Panc1 (cell line): ENCODE measurements at regions not wholly inside any gene's neighbourhood (a gene's known extent, or its start where the extent isn't known, plus 50 kb on each side); places are given as distances from the start of the nearest gene placed in this dataset.

Source experiments
- ATAC-seq: fragments of 200-7000 bp; cut with Tn5 transposase; 2 replicates; pipeline ENCODE4 v1.9.1; 2020; ENCODE audit warnings: mild to moderate bottlenecking, moderate library complexity
- BruUV-seq: library from RNA; stranded (reverse); fragments of 400-500 nt; replicated peaks from 2 replicates; lab custom pipeline; 2021; lab: Mats Ljungman, UMichigan
- CTCF ChIA-PET: fragments of 300-600 bp; sonication (Branson Sonifier 250); formaldehyde crosslinking; loops from one replicate; lab custom pipeline; 2022; ENCODE audit warnings: antibody characterized with exemption; lab: Charles Lee
- POLR2A ChIA-PET: fragments of 300-600 bp; sonication (Branson Sonifier 250); formaldehyde crosslinking; loops from one replicate; lab custom pipeline; 2022; ENCODE audit warnings: antibody characterized with exemption; lab: Charles Lee
- DNase-seq: peaks from one replicate; pipeline ENCODE4 v3.0.0-alpha.2; 2010; ENCODE audit warnings: low read depth, low spot score
- H3K27ac ChIP-seq: 2 replicates; pipeline ENCODE4 v1.5.1; 2011; ENCODE audit warnings: mild to moderate bottlenecking, low read length, inconsistent platforms
- H3K27me3 ChIP-seq: fragments of 200-500 bp; sonication (Bioruptor generic); 2 replicates; pipeline ENCODE4 v1.6.0; 2014; ENCODE audit warnings: low read length, inconsistent platforms; ENCODE audit not compliant: control insufficient read depth, insufficient read depth
- H3K36me3 ChIP-seq: fragments of 200-500 bp; sonication (Bioruptor generic); 2 replicates; pipeline ENCODE4 v1.5.1; 2014; ENCODE audit warnings: inconsistent platforms, mild to moderate bottlenecking, low read length, moderate library complexity; ENCODE audit not compliant: control insufficient read depth, insufficient read depth
- H3K4me1 ChIP-seq: 2 replicates; pipeline ENCODE4 v1.5.1; 2011; ENCODE audit warnings: inconsistent platforms, mild to moderate bottlenecking, low read length, moderate library complexity; ENCODE audit not compliant: control insufficient read depth, insufficient read depth
- H3K4me3 ChIP-seq, 2 experiments: 2 replicates each; pipeline ENCODE4 v1.5.1; 2011 to 2012; ENCODE audit warnings: low read depth in 2 of 2, low read length in 2 of 2, mild to moderate bottlenecking in 2 of 2, inconsistent platforms in 1 of 2, moderate library complexity in 1 of 2
- H3K9me3 ChIP-seq: fragments of 200-500 bp; sonication (Bioruptor generic); 2 replicates; pipeline ENCODE4 v1.5.1; 2014; ENCODE audit warnings: low read depth, mild to moderate bottlenecking, inconsistent platforms, low read length, moderate library complexity; ENCODE audit not compliant: control insufficient read depth, insufficient read depth
- POLR2AphosphoS5 ChIP-seq: IDR thresholded peaks from 2 replicates; pipeline ENCODE4 v1.6.1; 2012; ENCODE audit warnings: mild to moderate bottlenecking, low read depth, low read length, moderate library complexity
- SIN3A ChIP-seq: IDR thresholded peaks from 2 replicates; pipeline ENCODE4 v1.6.1; 2012; ENCODE audit warnings: low read depth, mild to moderate bottlenecking, low read length, moderate library complexity, borderline replicate concordance; ENCODE audit not compliant: insufficient read depth
- TCF7L2 ChIP-seq: IDR thresholded peaks from 2 replicates; pipeline ENCODE4 v1.6.1; 2011; ENCODE audit warnings: mild to moderate bottlenecking, low read depth, low read length, inconsistent platforms
- in situ Hi-C: cut with HindIII; loops from 2 replicates; pipeline ENCODE4 v1.10.0; 2016; ENCODE audit warnings: low sequenced_read_pairs, low pct_unique_long_range_greater_than_20kb
- intact Hi-C: fragments of 100-400 bp; cut with micrococcal nuclease; formaldehyde crosslinking; loops from one replicate; pipeline ENCODE4 v1.10.0; 2022; ENCODE audit not compliant: unreplicated experiment
- TF ChIP-seq, protein P1 (sequence below): fragments of 450-650 bp; IDR thresholded peaks from 2 replicates; pipeline ENCODE4 v1.5.1; 2017; ENCODE audit warnings: mild to moderate bottlenecking
- TF ChIP-seq, protein P2 (sequence below), 2 experiments: IDR thresholded peaks; 2 replicates each; pipeline ENCODE4 v1.6.1; 2011 to 2012; ENCODE audit warnings: low read depth in 2 of 2, control low read depth in 1 of 2, low read length in 1 of 2, mild to moderate bottlenecking in 1 of 2, moderate library complexity in 1 of 2; ENCODE audit not compliant: insufficient read depth in 1 of 2

DNA sequence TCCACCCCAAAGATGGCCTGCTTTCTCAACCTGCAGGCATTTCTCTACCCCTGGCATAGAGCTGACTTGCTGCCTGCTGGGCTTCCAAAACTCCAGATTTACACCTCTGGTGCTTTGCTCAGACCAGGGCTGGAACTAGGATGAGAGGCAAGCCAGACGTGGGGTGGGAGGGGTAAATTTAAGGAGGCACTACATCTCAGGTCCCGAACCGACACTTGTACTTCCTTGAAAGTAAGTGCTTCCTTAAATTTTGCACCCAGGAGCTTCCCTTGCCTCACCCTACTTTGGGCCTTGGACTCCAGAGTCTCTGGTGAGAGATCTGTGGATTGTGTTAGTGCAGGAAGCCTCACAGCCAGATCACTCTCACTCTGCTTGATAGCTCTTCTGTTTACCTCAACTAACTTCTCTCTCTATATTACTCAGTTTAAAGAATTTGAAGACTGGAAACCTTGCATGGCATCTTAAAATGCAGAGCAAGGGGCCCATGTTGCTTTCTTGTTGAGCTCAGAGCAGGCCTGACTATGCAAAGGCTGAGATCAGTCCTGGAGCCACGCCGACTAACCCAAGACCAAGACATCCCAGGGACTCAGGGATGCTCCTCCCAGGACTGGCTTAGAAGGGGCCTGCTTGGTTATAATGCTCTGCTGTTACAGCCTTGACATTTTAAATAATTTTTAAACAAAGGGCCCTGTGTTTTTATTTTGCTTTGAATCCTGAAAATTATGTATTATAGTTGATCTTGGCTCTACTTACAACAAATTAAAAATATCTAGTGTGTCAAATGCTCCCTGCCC is 145.0 kb upstream of the LEF1 start:
- CTCF ChIA-PET = no interaction called here
- DNase-seq = no peak
- intact Hi-C loops (no loop called here), in situ Hi-C loops (no loop called here)
- no peak for ATAC-seq
- POLR2A ChIA-PET = no interaction called here
- no peaks in the 10 kb centered on the region for H3K9me3 ChIP-seq
- H3K27ac ChIP-seq = no peak overlapping the region
- H3K27me3 ChIP-seq = no peaks in the 10 kb centered on the region; the same call in 1 of the 2 replicates
- no peak overlapping the region for H3K4me3 ChIP-seq
- H3K36me3 ChIP-seq = no peaks in the 10 kb centered on the region
- TF ChIP-seq, protein P1, sequence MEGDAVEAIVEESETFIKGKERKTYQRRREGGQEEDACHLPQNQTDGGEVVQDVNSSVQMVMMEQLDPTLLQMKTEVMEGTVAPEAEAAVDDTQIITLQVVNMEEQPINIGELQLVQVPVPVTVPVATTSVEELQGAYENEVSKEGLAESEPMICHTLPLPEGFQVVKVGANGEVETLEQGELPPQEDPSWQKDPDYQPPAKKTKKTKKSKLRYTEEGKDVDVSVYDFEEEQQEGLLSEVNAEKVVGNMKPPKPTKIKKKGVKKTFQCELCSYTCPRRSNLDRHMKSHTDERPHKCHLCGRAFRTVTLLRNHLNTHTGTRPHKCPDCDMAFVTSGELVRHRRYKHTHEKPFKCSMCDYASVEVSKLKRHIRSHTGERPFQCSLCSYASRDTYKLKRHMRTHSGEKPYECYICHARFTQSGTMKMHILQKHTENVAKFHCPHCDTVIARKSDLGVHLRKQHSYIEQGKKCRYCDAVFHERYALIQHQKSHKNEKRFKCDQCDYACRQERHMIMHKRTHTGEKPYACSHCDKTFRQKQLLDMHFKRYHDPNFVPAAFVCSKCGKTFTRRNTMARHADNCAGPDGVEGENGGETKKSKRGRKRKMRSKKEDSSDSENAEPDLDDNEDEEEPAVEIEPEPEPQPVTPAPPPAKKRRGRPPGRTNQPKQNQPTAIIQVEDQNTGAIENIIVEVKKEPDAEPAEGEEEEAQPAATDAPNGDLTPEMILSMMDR = no peak
- no peak for TF ChIP-seq POLR2AphosphoS5
- TF ChIP-seq TCF7L2 = no peak
- TF ChIP-seq SIN3A = no peak
- TF ChIP-seq, protein P2, sequence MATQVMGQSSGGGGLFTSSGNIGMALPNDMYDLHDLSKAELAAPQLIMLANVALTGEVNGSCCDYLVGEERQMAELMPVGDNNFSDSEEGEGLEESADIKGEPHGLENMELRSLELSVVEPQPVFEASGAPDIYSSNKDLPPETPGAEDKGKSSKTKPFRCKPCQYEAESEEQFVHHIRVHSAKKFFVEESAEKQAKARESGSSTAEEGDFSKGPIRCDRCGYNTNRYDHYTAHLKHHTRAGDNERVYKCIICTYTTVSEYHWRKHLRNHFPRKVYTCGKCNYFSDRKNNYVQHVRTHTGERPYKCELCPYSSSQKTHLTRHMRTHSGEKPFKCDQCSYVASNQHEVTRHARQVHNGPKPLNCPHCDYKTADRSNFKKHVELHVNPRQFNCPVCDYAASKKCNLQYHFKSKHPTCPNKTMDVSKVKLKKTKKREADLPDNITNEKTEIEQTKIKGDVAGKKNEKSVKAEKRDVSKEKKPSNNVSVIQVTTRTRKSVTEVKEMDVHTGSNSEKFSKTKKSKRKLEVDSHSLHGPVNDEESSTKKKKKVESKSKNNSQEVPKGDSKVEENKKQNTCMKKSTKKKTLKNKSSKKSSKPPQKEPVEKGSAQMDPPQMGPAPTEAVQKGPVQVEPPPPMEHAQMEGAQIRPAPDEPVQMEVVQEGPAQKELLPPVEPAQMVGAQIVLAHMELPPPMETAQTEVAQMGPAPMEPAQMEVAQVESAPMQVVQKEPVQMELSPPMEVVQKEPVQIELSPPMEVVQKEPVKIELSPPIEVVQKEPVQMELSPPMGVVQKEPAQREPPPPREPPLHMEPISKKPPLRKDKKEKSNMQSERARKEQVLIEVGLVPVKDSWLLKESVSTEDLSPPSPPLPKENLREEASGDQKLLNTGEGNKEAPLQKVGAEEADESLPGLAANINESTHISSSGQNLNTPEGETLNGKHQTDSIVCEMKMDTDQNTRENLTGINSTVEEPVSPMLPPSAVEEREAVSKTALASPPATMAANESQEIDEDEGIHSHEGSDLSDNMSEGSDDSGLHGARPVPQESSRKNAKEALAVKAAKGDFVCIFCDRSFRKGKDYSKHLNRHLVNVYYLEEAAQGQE (IDR thresholded peaks at IDR 0.05; ENCODE audit: insufficient read depth in 1 of 2, low read depth in 2 of 2, low read length in 1 of 2) = no peak
- no TSS peak for BruUV-seq
- H3K4me1 ChIP-seq = no peaks in the 10 kb centered on the region

DNA sequence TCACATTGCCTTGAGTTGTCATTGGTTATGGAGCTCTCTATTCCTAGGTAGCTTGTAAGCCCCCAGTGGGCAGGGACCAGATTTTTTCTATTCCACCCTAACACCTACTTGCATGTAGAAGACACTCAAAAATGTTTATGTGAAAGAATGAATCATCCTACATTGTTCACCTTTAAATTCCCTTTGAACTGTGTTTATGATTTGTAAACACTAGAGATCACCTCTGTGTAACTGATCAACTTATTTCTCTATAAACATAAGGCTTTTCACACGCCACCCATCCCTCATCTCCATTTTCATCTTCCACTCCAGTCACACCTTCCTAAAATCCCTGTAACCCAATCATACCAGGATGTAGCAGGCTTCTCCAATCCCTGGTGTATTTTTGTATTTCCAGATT is 142.6 kb upstream of the LEF1 start:
- H3K36me3 ChIP-seq = no peaks in the 10 kb centered on the region
- TF ChIP-seq, protein P1 = no peak
- TF ChIP-seq, protein P2 (IDR thresholded peaks at IDR 0.05; ENCODE audit: insufficient read depth in 1 of 2, low read depth in 2 of 2, low read length in 1 of 2) = no peak
- TF ChIP-seq TCF7L2 = no peak
- no peak for TF ChIP-seq POLR2AphosphoS5
- intact Hi-C loops (no loop called here), in situ Hi-C loops (no loop called here)
- no peaks in the 10 kb centered on the region for H3K9me3 ChIP-seq
- CTCF ChIA-PET = no interaction called here
- DNase-seq = no peak
- H3K4me1 ChIP-seq = no peaks in the 10 kb centered on the region
- no peaks in the 10 kb centered on the region; the same call in 1 of the 2 replicates for H3K27me3 ChIP-seq
- no peak for ATAC-seq
- POLR2A ChIA-PET = no interaction called here
- H3K27ac ChIP-seq = no peak overlapping the region
- H3K4me3 ChIP-seq = no peak overlapping the region
- BruUV-seq = no TSS peak
